Adrenal gland (tissue), 5 donors: ENCODE measurements at regions not wholly inside any gene's neighbourhood (a gene's known extent, or its start where the extent isn't known, plus 50 kb on each side); places are given as distances from the start of the nearest gene placed in this dataset.

Experiments used
- POLR2A ChIP-seq, 2 donors: fragments of 450-650 bp; IDR thresholded peaks; one replicate each; pipeline ENCODE4 v1.6.1; 2017; ENCODE audit warnings: antibody characterized with exemption in 2 of 2, mild to moderate bottlenecking in 2 of 2, moderate library complexity in 1 of 2
- TF ChIP-seq, protein P1 (sequence below), 6 experiments: fragments of 450-650 bp in 4 of 6; fragments of 200-600 bp in 2 of 6; sonication (generic) in 1 of 6; IDR thresholded peaks; 1 replicate in 5 of 6; 2 replicates in 1 of 6; pipeline versions ENCODE4 v1.5.1 to v1.8.0; 2016 to 2021; ENCODE audit warnings: antibody characterized with exemption in 6 of 6, mild to moderate bottlenecking in 2 of 6, moderate library complexity in 1 of 6
- donor health status: DM: no; HTN: no; CAD: no.

DNA sequence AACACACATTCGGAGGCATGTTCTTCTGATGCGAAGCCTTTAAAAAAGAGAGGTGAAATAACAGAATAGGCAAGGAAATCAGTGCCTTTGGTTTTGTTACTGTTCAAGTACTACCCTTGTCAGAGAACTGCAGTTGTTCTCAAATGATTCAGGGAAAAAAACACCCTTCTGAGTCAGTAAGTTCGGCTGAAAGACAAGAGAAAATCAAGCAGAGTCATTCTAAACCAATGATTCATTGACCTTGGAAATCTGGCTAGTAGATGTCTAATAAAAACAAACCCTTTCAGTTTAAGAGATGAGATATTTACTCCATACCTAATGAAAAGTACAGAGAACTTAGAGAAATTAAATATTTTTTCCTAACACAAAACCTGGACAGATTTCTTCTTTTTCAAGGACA lies 72.7 kb upstream of the ABI3BP start:
- TF ChIP-seq, protein P1, sequence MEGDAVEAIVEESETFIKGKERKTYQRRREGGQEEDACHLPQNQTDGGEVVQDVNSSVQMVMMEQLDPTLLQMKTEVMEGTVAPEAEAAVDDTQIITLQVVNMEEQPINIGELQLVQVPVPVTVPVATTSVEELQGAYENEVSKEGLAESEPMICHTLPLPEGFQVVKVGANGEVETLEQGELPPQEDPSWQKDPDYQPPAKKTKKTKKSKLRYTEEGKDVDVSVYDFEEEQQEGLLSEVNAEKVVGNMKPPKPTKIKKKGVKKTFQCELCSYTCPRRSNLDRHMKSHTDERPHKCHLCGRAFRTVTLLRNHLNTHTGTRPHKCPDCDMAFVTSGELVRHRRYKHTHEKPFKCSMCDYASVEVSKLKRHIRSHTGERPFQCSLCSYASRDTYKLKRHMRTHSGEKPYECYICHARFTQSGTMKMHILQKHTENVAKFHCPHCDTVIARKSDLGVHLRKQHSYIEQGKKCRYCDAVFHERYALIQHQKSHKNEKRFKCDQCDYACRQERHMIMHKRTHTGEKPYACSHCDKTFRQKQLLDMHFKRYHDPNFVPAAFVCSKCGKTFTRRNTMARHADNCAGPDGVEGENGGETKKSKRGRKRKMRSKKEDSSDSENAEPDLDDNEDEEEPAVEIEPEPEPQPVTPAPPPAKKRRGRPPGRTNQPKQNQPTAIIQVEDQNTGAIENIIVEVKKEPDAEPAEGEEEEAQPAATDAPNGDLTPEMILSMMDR (IDR thresholded peaks at IDR 0.05) = no peak
- TF ChIP-seq POLR2A (IDR thresholded peaks at IDR 0.05) = peak in 1 of 2 donors; percentile 69
